IgD-negative memory B cell (primary cell): ENCODE measurements at regions not wholly inside any gene's neighbourhood (a gene's known extent, or its start where the extent isn't known, plus 50 kb on each side); places are given as distances from the start of the nearest gene placed in this dataset.
"Not testable (repeated sequence)": the region's sequence is repeated elsewhere in the genome, so short reads cannot be mapped to it uniquely, and the experiment has no call there.

Source experiments
- H3K27ac Mint-ChIP-seq, 3 donors: one replicate each; pipeline ENCODE4 v1.8.0; 2020 to 2022; ENCODE audit warnings: mild to moderate bottlenecking in 3 of 3, mixed read lengths in 3 of 3, moderate library complexity in 1 of 3
- H3K27me3 Mint-ChIP-seq: one replicate; pipeline ENCODE4 v1.8.0; 2021; ENCODE audit warnings: mixed read lengths
- H3K36me3 Mint-ChIP-seq: one replicate; pipeline ENCODE4 v1.8.0; 2020; ENCODE audit warnings: mild to moderate bottlenecking, mixed read lengths
- H3K4me1 Mint-ChIP-seq, 3 donors: one replicate each; pipeline ENCODE4 v1.8.0; 2020 to 2022; ENCODE audit warnings: mixed read lengths in 3 of 3, mild to moderate bottlenecking in 1 of 3
- H3K4me3 Mint-ChIP-seq, 4 donors: one replicate each; pipeline ENCODE4 v1.8.0; 2020 to 2022; ENCODE audit warnings: mild to moderate bottlenecking in 4 of 4, mixed read lengths in 4 of 4, moderate library complexity in 3 of 4
- H3K9me3 Mint-ChIP-seq, 3 donors: one replicate each; pipeline ENCODE4 v1.8.0; 2020 to 2021; ENCODE audit warnings: mixed read lengths in 3 of 3, mild to moderate bottlenecking in 1 of 3

- peaks cover 6% of the 10 kb centered on the region for H3K27me3 Mint-ChIP-seq
- no peaks in the 10 kb centered on the region for H3K36me3 Mint-ChIP-seq
- H3K4me3 Mint-ChIP-seq, result no peak overlapping the region
- no peak overlapping the region for H3K27ac Mint-ChIP-seq
- no peaks in the 10 kb centered on the region for H3K9me3 Mint-ChIP-seq
- peaks cover under 1 to 7% (median 7%) of the 10 kb centered on the region in 3 donors for H3K4me1 Mint-ChIP-seq
Measured at GRCh38 chr5:152456815-152457443, 51.9 kb upstream of the NMUR2 start.

- Mint-ChIP-seq H3K27ac (peak overlapping the region in 1 of 3 donors; percentile 18), H3K4me1 (peaks cover 9 to 17% (median 16%) of the 10 kb centered on the region in 3 donors), H3K9me3 (no peaks in the 10 kb centered on the region), H3K36me3 (no peaks in the 10 kb centered on the region), H3K27me3 (peaks cover 8% of the 10 kb centered on the region), H3K4me3 (peak overlapping the region in 3 of 4 donors; percentile 29 to 81 (median 59))
Measured at GRCh38 chr5:152462021-152462721, 57.1 kb upstream of the NMUR2 start.

- Mint-ChIP-seq H3K36me3 (no peaks in the 10 kb centered on the region), H3K9me3 (no peaks in the 10 kb centered on the region), H3K27me3 (peaks cover 5% of the 10 kb centered on the region), H3K4me1 (peaks cover 9 to 17% (median 16%) of the 10 kb centered on the region in 3 donors), H3K4me3 (no peak overlapping the region), H3K27ac (no peak overlapping the region)
Measured at GRCh38 chr5:152464048-152464447, 59.0 kb upstream of the NMUR2 start.

- Mint-ChIP-seq H3K9me3 (no peaks in the 10 kb centered on the region), H3K27ac (no peak overlapping the region), H3K27me3 (peaks cover 2% of the 10 kb centered on the region), H3K4me3 (no peak overlapping the region), H3K4me1 (peaks cover 9 to 17% (median 16%) of the 10 kb centered on the region in 3 donors), H3K36me3 (no peaks in the 10 kb centered on the region)
Measured at GRCh38 chr5:152465140-152465539, 60.1 kb upstream of the NMUR2 start.

- Mint-ChIP-seq H3K4me3 (no peak overlapping the region), H3K27me3 (peaks cover 2% of the 10 kb centered on the region), H3K4me1 (peaks cover 9 to 17% (median 16%) of the 10 kb centered on the region in 3 donors), H3K36me3 (no peaks in the 10 kb centered on the region), H3K9me3 (no peaks in the 10 kb centered on the region), H3K27ac (no peak overlapping the region)
Measured at GRCh38 chr5:152466085-152466745, 61.1 kb upstream of the NMUR2 start.

GRCh38 chr5:152470167-152470566 is 65.1 kb upstream of the NMUR2 start:
- Mint-ChIP-seq H3K27ac (no peak overlapping the region), H3K4me3 (no peak overlapping the region), H3K4me1 (no peaks in the 10 kb centered on the region), H3K27me3 (peaks cover 1% of the 10 kb centered on the region), H3K9me3 (no peaks in the 10 kb centered on the region), H3K36me3 (no peaks in the 10 kb centered on the region)

- H3K27ac Mint-ChIP-seq, result no peak overlapping the region
- no peak overlapping the region for H3K4me3 Mint-ChIP-seq
- no peaks in the 10 kb centered on the region for H3K4me1 Mint-ChIP-seq
- H3K9me3 Mint-ChIP-seq, result no peaks in the 10 kb centered on the region
- peaks cover 1% of the 10 kb centered on the region for H3K27me3 Mint-ChIP-seq
- no peaks in the 10 kb centered on the region for H3K36me3 Mint-ChIP-seq
Measured at GRCh38 chr5:152472083-152472482, 67.0 kb upstream of the NMUR2 start.

- H3K27me3 Mint-ChIP-seq, result peaks cover 1% of the 10 kb centered on the region
- H3K4me1 Mint-ChIP-seq, result no peaks in the 10 kb centered on the region
- H3K9me3 Mint-ChIP-seq, result no peaks in the 10 kb centered on the region
- H3K36me3 Mint-ChIP-seq, result no peaks in the 10 kb centered on the region
- H3K4me3 Mint-ChIP-seq, result no peak overlapping the region
- no peak overlapping the region for H3K27ac Mint-ChIP-seq
Measured at GRCh38 chr5:152474961-152475360, 69.9 kb upstream of the NMUR2 start.

- peaks cover 7% of the 10 kb centered on the region for H3K27me3 Mint-ChIP-seq
- H3K4me3 Mint-ChIP-seq, result no peak overlapping the region
- H3K4me1 Mint-ChIP-seq, result peaks cover 0 to 3% (median 0%) of the 10 kb centered on the region in 3 donors
- no peak overlapping the region for H3K27ac Mint-ChIP-seq
- no peaks in the 10 kb centered on the region for H3K9me3 Mint-ChIP-seq
- no peaks in the 10 kb centered on the region for H3K36me3 Mint-ChIP-seq
Measured at GRCh38 chr5:152477536-152477935, 72.5 kb upstream of the NMUR2 start.

GRCh38 chr5:152479866-152480265 is 74.8 kb upstream of the NMUR2 start:
- H3K36me3 Mint-ChIP-seq, H3K4me1 Mint-ChIP-seq, H3K9me3 Mint-ChIP-seq, H3K27ac Mint-ChIP-seq, H3K27me3 Mint-ChIP-seq: not testable (repeated sequence)
- peak overlapping the region in 1 of 4 donors; percentile 81 for H3K4me3 Mint-ChIP-seq

- H3K9me3 Mint-ChIP-seq, H3K27ac Mint-ChIP-seq, H3K36me3 Mint-ChIP-seq, H3K27me3 Mint-ChIP-seq, H3K4me1 Mint-ChIP-seq: not testable (repeated sequence)
- peak overlapping the region; percentile 60 to 93 (median 86) for H3K4me3 Mint-ChIP-seq
Measured at GRCh38 chr5:152480677-152481076, 75.6 kb upstream of the NMUR2 start.

- no peaks in the 10 kb centered on the region for H3K36me3 Mint-ChIP-seq
- H3K27me3 Mint-ChIP-seq, result no peaks in the 10 kb centered on the region
- H3K9me3 Mint-ChIP-seq, result peaks cover 2 to 7% (median 4%) of the 10 kb centered on the region in 3 donors
- H3K27ac Mint-ChIP-seq, result peak overlapping the region in 1 of 3 donors; percentile 11
- H3K4me1 Mint-ChIP-seq, result peaks cover 0 to 14% (median 9%) of the 10 kb centered on the region in 3 donors
- peak overlapping the region in 1 of 4 donors; percentile 25 for H3K4me3 Mint-ChIP-seq
Measured at GRCh38 chr5:152487130-152487529, 82.1 kb upstream of the NMUR2 start.

- Mint-ChIP-seq H3K4me3 (no peak overlapping the region), H3K4me1 (peaks cover 0 to 14% (median 9%) of the 10 kb centered on the region in 3 donors), H3K36me3 (peaks cover 2% of the 10 kb centered on the region), H3K27me3 (no peaks in the 10 kb centered on the region), H3K9me3 (peaks cover 2 to 4% (median 4%) of the 10 kb centered on the region in 3 donors), H3K27ac (no peak overlapping the region)
Measured at GRCh38 chr5:152488869-152489268, 83.8 kb upstream of the NMUR2 start.

- Mint-ChIP-seq H3K9me3 (peaks cover 0 to 4% (median 3%) of the 10 kb centered on the region in 3 donors), H3K4me3 (peak overlapping the region in 1 of 4 donors; percentile 10), H3K27me3 (peaks cover 2% of the 10 kb centered on the region), H3K27ac (no peak overlapping the region), H3K4me1 (peaks cover 6 to 10% (median 6%) of the 10 kb centered on the region in 3 donors), H3K36me3 (no peaks in the 10 kb centered on the region)
Measured at GRCh38 chr5:152499814-152500535, 94.9 kb upstream of the NMUR2 start.

- H3K9me3 Mint-ChIP-seq, result peaks cover 0 to 4% (median 3%) of the 10 kb centered on the region in 3 donors
- H3K27me3 Mint-ChIP-seq, result no peaks in the 10 kb centered on the region
- no peak overlapping the region for H3K27ac Mint-ChIP-seq
- no peaks in the 10 kb centered on the region for H3K36me3 Mint-ChIP-seq
- H3K4me1 Mint-ChIP-seq, result peaks cover 10 to 13% (median 11%) of the 10 kb centered on the region in 3 donors
- H3K4me3 Mint-ChIP-seq, result peak overlapping the region in 1 of 4 donors; percentile 83
Measured at GRCh38 chr5:152501294-152501693, 96.2 kb upstream of the NMUR2 start.
